OCI-LY1 (cell line): ENCODE measurements at regions not wholly inside any gene's neighbourhood (a gene's known extent, or its start where the extent isn't known, plus 50 kb on each side); places are given as distances from the start of the nearest gene placed in this dataset.

Experiments used
- EZH2 ChIP-seq: fragments of 200-600 bp; sonication (generic), shearing (Covaris generic); IDR thresholded peaks from 2 replicates; pipeline ENCODE4 v1.8.0; 2017; ENCODE audit warnings: borderline replicate concordance, mixed run types, mild to moderate bottlenecking, antibody characterized with exemption, low read length, moderate library complexity, mixed read lengths
- TF ChIP-seq, protein P1 (sequence below): fragments of 200-600 bp; sonication (generic), shearing (Covaris generic); IDR thresholded peaks from 2 replicates; pipeline ENCODE4 v1.5.1; 2017; ENCODE audit warnings: mild to moderate bottlenecking, antibody characterized with exemption, low read length, moderate library complexity, mixed read lengths

DNA sequence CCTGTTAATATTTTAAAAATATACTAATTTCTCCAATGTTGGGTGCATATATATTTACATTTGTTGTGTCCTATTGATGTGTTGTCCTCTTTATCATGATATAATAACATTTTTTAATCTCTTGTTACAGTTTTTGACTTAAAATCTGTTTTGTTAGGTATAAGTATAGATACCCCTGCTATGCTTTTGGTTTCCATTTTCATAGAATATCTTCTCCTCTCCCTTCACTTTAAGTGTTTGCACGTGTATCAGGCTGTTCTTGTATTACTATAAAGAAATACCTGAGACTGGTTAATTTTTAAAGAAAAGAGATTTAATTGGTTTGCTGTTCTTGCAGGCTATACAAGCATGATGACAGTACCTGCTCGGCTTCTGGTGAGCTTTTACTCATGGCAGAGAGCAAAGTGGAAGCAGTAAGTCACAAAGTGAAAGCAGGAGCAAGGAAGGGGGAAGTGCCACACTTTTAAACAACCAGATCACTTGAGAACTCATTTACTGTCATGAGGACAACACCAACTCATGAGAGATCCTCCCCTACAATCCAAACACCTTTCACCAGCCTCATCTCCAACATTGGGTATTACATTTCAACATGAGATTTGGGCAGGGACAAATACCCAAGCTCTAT, 340.5 kb upstream of the SYNCRIP start:
- TF ChIP-seq, protein P1, sequence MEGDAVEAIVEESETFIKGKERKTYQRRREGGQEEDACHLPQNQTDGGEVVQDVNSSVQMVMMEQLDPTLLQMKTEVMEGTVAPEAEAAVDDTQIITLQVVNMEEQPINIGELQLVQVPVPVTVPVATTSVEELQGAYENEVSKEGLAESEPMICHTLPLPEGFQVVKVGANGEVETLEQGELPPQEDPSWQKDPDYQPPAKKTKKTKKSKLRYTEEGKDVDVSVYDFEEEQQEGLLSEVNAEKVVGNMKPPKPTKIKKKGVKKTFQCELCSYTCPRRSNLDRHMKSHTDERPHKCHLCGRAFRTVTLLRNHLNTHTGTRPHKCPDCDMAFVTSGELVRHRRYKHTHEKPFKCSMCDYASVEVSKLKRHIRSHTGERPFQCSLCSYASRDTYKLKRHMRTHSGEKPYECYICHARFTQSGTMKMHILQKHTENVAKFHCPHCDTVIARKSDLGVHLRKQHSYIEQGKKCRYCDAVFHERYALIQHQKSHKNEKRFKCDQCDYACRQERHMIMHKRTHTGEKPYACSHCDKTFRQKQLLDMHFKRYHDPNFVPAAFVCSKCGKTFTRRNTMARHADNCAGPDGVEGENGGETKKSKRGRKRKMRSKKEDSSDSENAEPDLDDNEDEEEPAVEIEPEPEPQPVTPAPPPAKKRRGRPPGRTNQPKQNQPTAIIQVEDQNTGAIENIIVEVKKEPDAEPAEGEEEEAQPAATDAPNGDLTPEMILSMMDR = no peak
- no peak for TF ChIP-seq EZH2
